Liver (tissue), 8 donors: ENCODE measurements at regions not wholly inside any gene's neighbourhood (a gene's known extent, or its start where the extent isn't known, plus 50 kb on each side); places are given as distances from the start of the nearest gene placed in this dataset.

ENCODE experiments used
- DNase-seq: peaks from one replicate; pipeline ENCODE4 v3.0.0-alpha.2; 2017; ENCODE audit warnings: low spot score
- H3K27ac ChIP-seq, 2 donors: one replicate each; pipeline ENCODE4 v1.7.0; 2013; ENCODE audit warnings: inconsistent platforms in 2 of 2, low read length in 2 of 2, control low read depth in 1 of 2, low read depth in 1 of 2, mild to moderate bottlenecking in 1 of 2
- H3K27me3 ChIP-seq, 4 donors: one replicate each; pipeline versions ENCODE4 v1.6.1 to v1.7.0; 2013; ENCODE audit warnings: low read length in 3 of 4, inconsistent platforms in 1 of 4, mild to moderate bottlenecking in 1 of 4, moderate library complexity in 1 of 4; ENCODE audit not compliant: control insufficient read depth in 4 of 4, insufficient read depth in 4 of 4
- H3K36me3 ChIP-seq, 4 donors: one replicate each; pipeline versions ENCODE4 v1.6.1 to v1.7.0; 2013; ENCODE audit warnings: low read length in 3 of 4, mild to moderate bottlenecking in 3 of 4, low read depth in 1 of 4, moderate library complexity in 1 of 4; ENCODE audit not compliant: control insufficient read depth in 4 of 4, insufficient read depth in 3 of 4
- H3K4me1 ChIP-seq, 4 donors: one replicate each; pipeline versions ENCODE4 v1.6.1 to v1.7.0; 2013; ENCODE audit warnings: low read length in 3 of 4, mild to moderate bottlenecking in 3 of 4, moderate library complexity in 1 of 4; ENCODE audit not compliant: control insufficient read depth in 4 of 4, insufficient read depth in 4 of 4
- H3K4me3 ChIP-seq, 3 donors: one replicate each; pipeline versions ENCODE4 v1.6.1 to v1.7.0; 2013; ENCODE audit warnings: low read length in 3 of 3, control low read depth in 1 of 3, low read depth in 1 of 3, mild to moderate bottlenecking in 1 of 3
- H3K9ac ChIP-seq, 2 donors: one replicate each; pipeline ENCODE4 v1.7.0; 2013; ENCODE audit warnings: low read length in 2 of 2, mild to moderate bottlenecking in 2 of 2, moderate library complexity in 2 of 2, control low read depth in 1 of 2, low read depth in 1 of 2
- H3K9me3 ChIP-seq, 4 donors: one replicate each; pipeline versions ENCODE4 v1.6.1 to v1.7.0; 2013; ENCODE audit warnings: low read length in 3 of 4; ENCODE audit not compliant: control insufficient read depth in 4 of 4
- EGR1 ChIP-seq, 2 donors: IDR thresholded peaks; 2 replicates each; pipeline ENCODE4 v1.6.1; 2016 to 2018; ENCODE audit warnings: antibody characterized with exemption in 2 of 2, low read depth in 2 of 2
- FOXA1 ChIP-seq: IDR thresholded peaks from 2 replicates; pipeline ENCODE4 v1.6.1; 2016; ENCODE audit warnings: antibody characterized with exemption
- FOXA2 ChIP-seq: IDR thresholded peaks from 2 replicates; pipeline ENCODE4 v1.6.1; 2016; ENCODE audit warnings: antibody characterized with exemption
- GABPA ChIP-seq, 2 donors: IDR thresholded peaks in 1 of 2; conservative IDR thresholded peaks in 1 of 2; 2 replicates each; pipeline ENCODE4 v1.6.1; 2016; ENCODE audit warnings: antibody characterized with exemption in 2 of 2, mild to moderate bottlenecking in 1 of 2, moderate library complexity in 1 of 2
- HNF4A ChIP-seq, 2 donors: conservative IDR thresholded peaks; 2 replicates each; pipeline ENCODE4 v1.6.1; 2016; ENCODE audit warnings: antibody characterized with exemption in 2 of 2, mild to moderate bottlenecking in 2 of 2
- HNF4G ChIP-seq: IDR thresholded peaks from 2 replicates; pipeline ENCODE4 v1.6.1; 2016; ENCODE audit warnings: antibody characterized with exemption
- JUND ChIP-seq, 2 donors: IDR thresholded peaks; 2 replicates each; pipeline ENCODE4 v1.6.1; 2016; ENCODE audit warnings: antibody characterized with exemption in 2 of 2
- NR2F2 ChIP-seq: IDR thresholded peaks from 2 replicates; pipeline ENCODE4 v1.6.1; 2016; ENCODE audit warnings: antibody characterized with exemption
- RAD21 ChIP-seq, 2 donors: IDR thresholded peaks; 2 replicates each; pipeline ENCODE4 v1.6.1; 2016; ENCODE audit warnings: antibody characterized with exemption in 2 of 2, mild to moderate bottlenecking in 2 of 2
- REST ChIP-seq: IDR thresholded peaks from 2 replicates; pipeline ENCODE4 v1.6.1; 2016; ENCODE audit warnings: antibody characterized with exemption, mild to moderate bottlenecking
- RXRA ChIP-seq, 2 donors: IDR thresholded peaks; 2 replicates each; pipeline ENCODE4 v1.6.1; 2017 to 2018; ENCODE audit warnings: antibody characterized with exemption in 2 of 2, mild to moderate bottlenecking in 1 of 2
- TAF1 ChIP-seq: conservative IDR thresholded peaks from 2 replicates; pipeline ENCODE4 v1.6.1; 2016; ENCODE audit warnings: antibody characterized with exemption, mild to moderate bottlenecking
- YY1 ChIP-seq: IDR thresholded peaks from 2 replicates; pipeline ENCODE4 v1.6.1; 2016; ENCODE audit warnings: antibody characterized with exemption, mild to moderate bottlenecking
- ZBTB33 ChIP-seq: IDR thresholded peaks from 2 replicates; pipeline ENCODE4 v1.6.1; 2016; ENCODE audit warnings: antibody characterized with exemption
- WGBS: extraction: QIAGEN DNeasy Blood & Tissue Kit; methylation state at CpG from one replicate; pipeline ENCODE4 v1.1.7; 2013; 5-methylcytosine and 5-hydroxymethylcytosine counted together
- TF ChIP-seq, protein P1 (sequence below): IDR thresholded peaks from 2 replicates; pipeline ENCODE4 v1.6.1; 2016; ENCODE audit warnings: antibody characterized with exemption
- TF ChIP-seq, protein P2 (sequence below): fragments of 150-350 bp; IDR thresholded peaks from 2 replicates; pipeline ENCODE4 v1.5.1; 2017; ENCODE audit warnings: improper control_type of control experiment, low read depth, low read length; ENCODE audit not compliant: missing input control
- donor health status: healthy.
- donor health status: healthy.
- donor health status: healthy.
- donor health status: healthy.
- donor health status: healthy.

DNA sequence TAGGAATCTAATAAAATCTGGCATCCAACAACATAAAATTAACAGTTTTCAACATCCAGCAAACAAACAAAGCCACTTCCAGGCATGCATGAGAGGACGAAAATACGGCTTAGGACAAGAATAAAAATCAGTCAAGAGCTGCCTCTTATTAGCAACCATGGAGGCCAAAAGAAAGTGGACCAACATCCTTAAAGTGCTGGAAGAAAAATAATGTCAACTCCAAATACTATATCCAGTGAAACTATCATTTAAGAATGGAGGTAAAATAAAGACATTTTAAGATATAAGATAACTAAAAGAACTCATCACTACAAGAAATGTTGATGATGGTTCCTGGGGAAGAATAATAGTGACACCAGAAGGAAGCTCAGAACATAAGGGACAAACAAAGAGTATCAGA is 224.0 kb upstream of the IRX4 start:
- no peaks in the 10 kb centered on the region for H3K36me3 ChIP-seq
- H3K27ac ChIP-seq: no peak overlapping the region
- no peak overlapping the region for H3K9ac ChIP-seq
- H3K9me3 ChIP-seq: peaks cover 0 to 3% (median under 1%) of the 10 kb centered on the region in 4 donors
- H3K27me3 ChIP-seq: no peaks in the 10 kb centered on the region
- 74% methylated on average over 2 of the region's 2 CpGs for WGBS
- H3K4me1 ChIP-seq: no peaks in the 10 kb centered on the region
- TF ChIP-seq HNF4A (conservative IDR thresholded peaks at IDR 0.05) (no peak), GABPA (IDR thresholded peaks at IDR 0.05 in 1 of 2, conservative IDR thresholded peaks at IDR 0.05 in 1 of 2) (no peak), FOXA2 (no peak), RXRA (IDR thresholded peaks at IDR 0.05) (no peak), RAD21 (IDR thresholded peaks at IDR 0.05) (no peak), YY1 (no peak), NR2F2 (no peak), ZBTB33 (no peak), FOXA1 (no peak), REST (no peak), TAF1 (no peak), HNF4G (no peak)
- DNase-seq: no peak
- no peak overlapping the region for H3K4me3 ChIP-seq

DNA sequence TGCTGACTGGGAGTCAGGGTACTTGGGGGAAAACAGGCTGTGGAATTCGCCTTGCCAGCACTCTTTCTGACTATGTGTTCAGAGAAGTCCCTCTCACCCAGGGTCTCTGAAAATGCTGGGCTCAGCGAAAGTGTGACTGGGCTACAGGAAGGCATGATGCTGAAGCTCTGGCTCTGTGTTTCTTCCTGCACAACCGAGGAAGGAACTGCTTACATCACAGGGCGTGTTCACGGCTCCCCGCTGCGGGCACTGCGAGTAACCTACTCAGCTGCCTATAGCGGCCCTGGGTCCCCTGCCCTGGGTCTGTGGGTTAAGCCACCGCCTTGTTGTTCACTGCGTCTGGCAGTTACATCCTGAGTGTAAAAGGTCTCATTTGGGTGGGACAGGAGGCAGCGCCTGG is 222.4 kb upstream of the IRX4 start:
- Histone ChIP-seq H3K4me3 (no peak overlapping the region), H3K9ac (no peak overlapping the region), H3K4me1 (no peaks in the 10 kb centered on the region), H3K27ac (no peak overlapping the region), H3K36me3 (no peaks in the 10 kb centered on the region), H3K9me3 (peaks cover 0 to 5% (median under 1%) of the 10 kb centered on the region in 4 donors), H3K27me3 (no peaks in the 10 kb centered on the region)
- 69% methylated on average over 12 of the region's 12 CpGs for WGBS
- DNase-seq: no peak
- TF ChIP-seq HNF4G: no peak
- TF ChIP-seq, protein P1, sequence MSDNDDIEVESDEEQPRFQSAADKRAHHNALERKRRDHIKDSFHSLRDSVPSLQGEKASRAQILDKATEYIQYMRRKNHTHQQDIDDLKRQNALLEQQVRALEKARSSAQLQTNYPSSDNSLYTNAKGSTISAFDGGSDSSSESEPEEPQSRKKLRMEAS: no peak
- TF ChIP-seq, protein P2, sequence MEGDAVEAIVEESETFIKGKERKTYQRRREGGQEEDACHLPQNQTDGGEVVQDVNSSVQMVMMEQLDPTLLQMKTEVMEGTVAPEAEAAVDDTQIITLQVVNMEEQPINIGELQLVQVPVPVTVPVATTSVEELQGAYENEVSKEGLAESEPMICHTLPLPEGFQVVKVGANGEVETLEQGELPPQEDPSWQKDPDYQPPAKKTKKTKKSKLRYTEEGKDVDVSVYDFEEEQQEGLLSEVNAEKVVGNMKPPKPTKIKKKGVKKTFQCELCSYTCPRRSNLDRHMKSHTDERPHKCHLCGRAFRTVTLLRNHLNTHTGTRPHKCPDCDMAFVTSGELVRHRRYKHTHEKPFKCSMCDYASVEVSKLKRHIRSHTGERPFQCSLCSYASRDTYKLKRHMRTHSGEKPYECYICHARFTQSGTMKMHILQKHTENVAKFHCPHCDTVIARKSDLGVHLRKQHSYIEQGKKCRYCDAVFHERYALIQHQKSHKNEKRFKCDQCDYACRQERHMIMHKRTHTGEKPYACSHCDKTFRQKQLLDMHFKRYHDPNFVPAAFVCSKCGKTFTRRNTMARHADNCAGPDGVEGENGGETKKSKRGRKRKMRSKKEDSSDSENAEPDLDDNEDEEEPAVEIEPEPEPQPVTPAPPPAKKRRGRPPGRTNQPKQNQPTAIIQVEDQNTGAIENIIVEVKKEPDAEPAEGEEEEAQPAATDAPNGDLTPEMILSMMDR: no peak
- TF ChIP-seq RXRA (IDR thresholded peaks at IDR 0.05): no peak
- TF ChIP-seq GABPA (IDR thresholded peaks at IDR 0.05 in 1 of 2, conservative IDR thresholded peaks at IDR 0.05 in 1 of 2): no peak
- TF ChIP-seq REST: no peak
- TF ChIP-seq YY1: no peak
- no peak for TF ChIP-seq NR2F2
- no peak for TF ChIP-seq FOXA2
- no peak for TF ChIP-seq JUND (IDR thresholded peaks at IDR 0.05)
- no peak for TF ChIP-seq FOXA1
- TF ChIP-seq EGR1 (IDR thresholded peaks at IDR 0.05; ENCODE audit: low read depth in 2 of 2): no peak
- no peak for TF ChIP-seq ZBTB33
- no peak for TF ChIP-seq HNF4A (conservative IDR thresholded peaks at IDR 0.05)
